Esophagus (tissue), 2 donors: ENCODE measurements at regions not wholly inside any gene's neighbourhood (a gene's known extent, or its start where the extent isn't known, plus 50 kb on each side); places are given as distances from the start of the nearest gene placed in this dataset.
"Not testable (repeated sequence)": the region's sequence is repeated elsewhere in the genome, so short reads cannot be mapped to it uniquely, and the experiment has no call there.

Experiments used
- H3K27ac ChIP-seq, 2 donors: one replicate each; pipeline ENCODE4 v1.5.1; 2013; ENCODE audit warnings: low read depth in 2 of 2, mild to moderate bottlenecking in 2 of 2, inconsistent platforms in 1 of 2, low read length in 1 of 2, moderate library complexity in 1 of 2
- H3K27me3 ChIP-seq, 2 donors: one replicate each; pipeline ENCODE4 v1.6.1; 2013; ENCODE audit warnings: low read length in 2 of 2, control low read depth in 1 of 2, mild to moderate bottlenecking in 1 of 2; ENCODE audit not compliant: insufficient read depth in 2 of 2, control insufficient read depth in 1 of 2
- H3K36me3 ChIP-seq, 2 donors: one replicate each; pipeline ENCODE4 v1.6.1; 2013; ENCODE audit warnings: low read length in 1 of 2; ENCODE audit not compliant: control insufficient read depth in 2 of 2, insufficient read depth in 2 of 2
- H3K4me1 ChIP-seq, 2 donors: one replicate each; pipeline ENCODE4 v1.6.1; 2013; ENCODE audit warnings: low read length in 1 of 2; ENCODE audit not compliant: control insufficient read depth in 2 of 2, insufficient read depth in 2 of 2
- H3K4me3 ChIP-seq, 2 donors: one replicate each; pipeline ENCODE4 v1.5.1; 2013; ENCODE audit warnings: low read length in 2 of 2, mild to moderate bottlenecking in 2 of 2, low read depth in 1 of 2, moderate library complexity in 1 of 2
- H3K9me3 ChIP-seq, 2 donors: one replicate each; pipeline ENCODE4 v1.6.1; 2013; ENCODE audit warnings: mild to moderate bottlenecking in 2 of 2, low read depth in 1 of 2, low read length in 1 of 2, moderate library complexity in 1 of 2; ENCODE audit not compliant: control insufficient read depth in 2 of 2, insufficient read depth in 1 of 2
- WGBS, 2 donors: extraction: QIAGEN DNeasy Blood & Tissue Kit; methylation state at CpG; one replicate each; pipeline ENCODE4 v1.1.7; 2013; 5-methylcytosine and 5-hydroxymethylcytosine counted together
- donor health status: healthy with polysubstance abuse.
- donor health status: Bipolar disorder and iron deficiency.

DNA sequence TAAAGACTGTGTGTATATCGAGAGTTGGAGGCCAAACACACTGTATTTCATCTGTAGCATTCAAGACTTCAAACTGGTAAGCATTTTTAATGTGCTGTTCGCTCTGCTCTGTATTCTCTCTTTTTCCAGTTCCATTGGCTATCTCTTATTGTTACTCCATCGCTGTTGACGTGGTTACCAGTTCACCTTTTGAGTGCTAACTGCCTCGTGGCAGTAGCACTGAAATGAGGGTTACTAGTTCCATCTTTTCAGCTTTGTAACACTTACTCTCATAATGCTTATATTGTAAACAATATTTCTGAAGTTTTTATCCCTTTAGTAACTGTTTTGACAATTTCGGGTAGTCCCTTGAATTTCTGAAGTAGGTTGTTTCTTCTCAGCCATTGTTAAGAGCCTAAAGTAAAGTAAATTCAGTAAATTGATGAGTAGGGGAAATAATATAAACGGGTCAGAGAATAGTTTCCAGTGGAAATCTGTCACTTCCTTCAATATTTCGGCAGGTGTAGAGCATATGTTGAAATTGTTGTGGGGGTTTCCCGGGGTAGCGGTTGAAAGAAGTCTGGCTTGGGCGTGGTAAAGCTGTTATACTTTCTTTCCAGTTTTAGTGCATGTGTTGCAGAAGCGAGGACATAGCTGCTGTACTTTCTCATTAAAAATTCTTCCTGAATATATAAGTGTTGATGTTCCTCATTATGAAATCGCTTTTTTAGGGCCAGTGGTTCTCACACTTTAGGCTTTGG lies 175.7 kb upstream of the GOLGA6L22 start:
- not testable (repeated sequence) for H3K27me3 ChIP-seq, H3K4me1 ChIP-seq, H3K36me3 ChIP-seq, H3K9me3 ChIP-seq, H3K27ac ChIP-seq, H3K4me3 ChIP-seq
- 54 to 56% methylated on average over 13 of the region's 13 CpGs for WGBS, 2 donors

DNA sequence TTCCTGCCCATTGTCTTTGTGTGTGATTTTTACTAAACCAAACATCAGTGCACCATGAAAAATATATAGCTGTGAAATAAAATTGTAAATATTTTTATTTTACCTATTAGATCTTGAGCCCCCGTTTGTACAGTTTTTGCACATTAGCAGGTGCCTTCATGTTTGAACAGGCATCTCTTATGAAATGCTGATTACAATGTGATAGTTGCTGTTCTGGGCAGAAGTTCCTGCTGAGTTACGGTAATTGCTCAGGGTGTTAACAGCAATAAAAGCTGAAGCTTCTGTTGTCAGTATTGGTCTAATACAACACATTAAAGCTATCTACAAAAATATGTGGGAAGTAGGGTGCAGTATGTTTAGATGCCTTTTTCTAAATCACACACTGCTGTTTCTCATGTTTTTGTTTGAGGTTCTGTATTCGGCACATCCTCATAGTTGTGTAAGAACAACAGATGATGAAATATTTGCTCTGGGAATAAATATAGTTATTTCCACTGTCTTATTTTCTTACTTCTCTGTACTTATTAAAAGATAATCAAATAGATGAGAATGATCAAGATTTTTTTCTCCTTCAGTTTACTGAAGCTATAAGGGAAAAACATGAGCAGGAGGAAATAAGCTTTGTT lies 173.8 kb upstream of the GOLGA6L22 start:
- 78 to 80% methylated on average over 3 of the region's 3 CpGs for WGBS, 2 donors
- not testable (repeated sequence) for H3K9me3 ChIP-seq, H3K27ac ChIP-seq, H3K27me3 ChIP-seq, H3K4me1 ChIP-seq, H3K36me3 ChIP-seq, H3K4me3 ChIP-seq

DNA sequence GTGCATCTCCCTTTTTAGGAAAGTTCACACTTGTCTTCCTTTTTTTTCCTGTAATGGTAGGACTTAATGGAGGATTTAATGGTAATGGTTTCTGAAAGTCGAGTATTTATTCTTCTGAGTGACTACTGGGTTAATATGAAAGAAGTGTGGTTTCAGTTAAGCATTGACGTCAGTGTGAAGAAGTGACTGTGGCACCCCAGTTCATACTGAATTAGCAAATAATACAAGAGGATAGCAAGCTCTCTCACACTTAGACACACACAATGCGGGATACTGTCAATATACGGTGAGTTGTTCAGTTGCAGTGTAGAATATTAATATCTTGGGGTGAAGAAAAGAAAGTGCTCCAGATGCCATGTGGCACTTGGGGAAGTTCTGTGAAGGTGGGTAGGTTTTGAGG lies 167.6 kb upstream of the GOLGA6L22 start:
- H3K36me3 ChIP-seq, H3K4me1 ChIP-seq, H3K27me3 ChIP-seq, H3K9me3 ChIP-seq, H3K27ac ChIP-seq, H3K4me3 ChIP-seq: not testable (repeated sequence)
- 62 to 64% methylated on average over 4 of the region's 4 CpGs for WGBS, 2 donors

DNA sequence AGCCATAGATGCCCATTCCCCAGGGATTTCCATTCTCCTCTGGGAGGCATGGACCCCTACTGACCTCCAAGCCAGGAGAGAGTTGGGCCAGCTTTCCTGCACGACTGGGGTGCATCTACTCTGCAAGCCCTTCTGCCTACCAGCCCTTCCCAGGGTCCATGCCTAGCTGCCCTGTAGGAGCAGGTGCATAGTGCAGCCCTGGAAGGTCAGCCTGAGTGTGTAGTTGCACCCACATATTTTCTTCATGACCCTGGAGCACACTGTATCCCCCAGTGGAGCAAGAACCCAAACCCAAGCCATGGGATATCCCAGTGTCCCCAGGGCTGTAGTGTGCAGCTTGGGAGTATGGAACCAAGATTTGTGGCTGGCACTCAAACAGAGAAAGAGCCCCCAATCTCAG lies 155.6 kb upstream of the GOLGA6L22 start:
- H3K9me3 ChIP-seq, H3K4me3 ChIP-seq, H3K27me3 ChIP-seq, H3K36me3 ChIP-seq, H3K4me1 ChIP-seq, H3K27ac ChIP-seq: not testable (repeated sequence)
- WGBS, 2 donors = no CpG with 5 or more reads among the region's 1 CpG
